DMS153 treated with DMSO at 0.1 percent for 48 hours (cell line): ENCODE measurements at regions not wholly inside any gene's neighbourhood (a gene's known extent, or its start where the extent isn't known, plus 50 kb on each side); places are given as distances from the start of the nearest gene placed in this dataset.

ENCODE experiments used
- DNase-seq: peaks from one replicate; lab custom pipeline; 2025; ENCODE audit not compliant: unreplicated experiment; lab: John Stamatoyannopoulos, UW

DNA sequence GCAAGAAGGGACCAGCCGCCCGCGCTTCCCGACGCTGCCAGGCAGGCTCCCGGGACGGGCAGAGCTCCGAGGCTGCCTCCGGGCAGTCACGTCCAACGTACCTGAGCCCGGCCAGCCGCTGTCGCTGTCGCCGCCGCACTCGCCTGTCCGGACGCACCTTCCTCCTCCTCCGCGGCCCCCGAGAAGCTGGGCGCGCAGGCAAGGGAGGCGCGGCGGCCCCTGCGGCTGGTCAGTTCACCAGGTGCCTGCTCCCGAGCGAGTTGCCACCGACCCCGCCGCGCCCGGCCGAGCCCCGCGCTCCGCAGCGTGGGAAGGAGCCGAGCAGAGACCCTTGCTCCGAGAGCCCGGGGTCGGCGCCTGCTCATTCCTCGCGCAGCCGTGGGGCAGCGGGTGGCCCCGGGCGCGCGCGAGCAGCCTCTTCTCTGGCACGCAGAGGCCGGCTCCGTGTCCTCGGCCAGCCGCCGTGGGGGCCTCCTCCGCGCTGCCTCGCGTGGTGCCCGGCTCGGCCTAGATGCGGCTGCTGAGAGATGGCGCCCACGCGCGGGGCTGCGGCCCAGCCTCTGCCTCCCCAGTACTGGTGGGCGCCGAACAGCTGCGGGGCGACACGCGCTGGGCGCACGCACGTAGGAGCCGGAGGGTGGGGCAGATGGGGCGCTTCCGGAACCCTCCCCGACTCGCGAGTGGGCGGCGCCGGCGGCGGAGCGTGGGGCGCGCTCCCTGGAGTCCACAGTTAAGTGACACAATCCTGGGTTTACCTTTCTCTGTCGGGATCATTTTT lies 419.4 kb downstream of the UQCRFS1 start:
- no peak for DNase-seq

DNA sequence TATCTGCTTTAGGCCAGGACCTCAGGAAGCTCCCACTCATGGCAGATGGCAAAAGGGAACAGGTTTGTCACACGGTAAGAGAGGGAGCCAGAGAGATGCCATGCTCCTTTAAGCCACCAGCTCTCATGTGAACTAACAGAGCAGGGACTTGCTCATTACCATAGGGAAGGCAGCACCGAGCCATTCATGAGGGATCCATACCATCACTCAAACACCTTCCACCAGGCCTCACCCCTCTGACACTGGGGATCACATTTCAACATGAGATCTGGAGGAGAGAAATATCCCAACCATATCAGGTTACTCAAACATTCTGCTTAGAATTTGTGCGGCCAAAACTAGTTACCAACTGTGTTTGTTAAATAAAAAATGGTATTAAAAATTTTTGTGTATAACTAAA lies 427.0 kb downstream of the UQCRFS1 start:
- no peak for DNase-seq

DNA sequence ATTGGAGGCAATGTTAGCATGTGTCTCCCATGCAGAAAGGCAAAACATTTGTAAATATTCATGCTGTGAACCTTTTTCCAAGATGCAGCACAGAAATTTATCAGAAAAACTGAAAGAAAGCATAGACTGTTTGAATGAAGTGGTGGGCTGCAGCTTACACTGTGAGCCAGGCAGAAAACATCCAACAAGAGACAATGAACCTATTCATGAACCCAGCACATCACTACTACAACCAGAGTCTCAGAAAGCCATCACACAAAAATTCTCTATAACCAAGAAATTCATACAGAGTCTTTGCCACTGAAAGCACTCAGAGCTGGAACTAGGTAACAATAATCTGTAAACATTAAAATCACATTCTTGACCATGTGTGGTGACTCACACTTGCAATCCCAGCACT lies 448.9 kb downstream of the UQCRFS1 start:
- no peak for DNase-seq

DNA sequence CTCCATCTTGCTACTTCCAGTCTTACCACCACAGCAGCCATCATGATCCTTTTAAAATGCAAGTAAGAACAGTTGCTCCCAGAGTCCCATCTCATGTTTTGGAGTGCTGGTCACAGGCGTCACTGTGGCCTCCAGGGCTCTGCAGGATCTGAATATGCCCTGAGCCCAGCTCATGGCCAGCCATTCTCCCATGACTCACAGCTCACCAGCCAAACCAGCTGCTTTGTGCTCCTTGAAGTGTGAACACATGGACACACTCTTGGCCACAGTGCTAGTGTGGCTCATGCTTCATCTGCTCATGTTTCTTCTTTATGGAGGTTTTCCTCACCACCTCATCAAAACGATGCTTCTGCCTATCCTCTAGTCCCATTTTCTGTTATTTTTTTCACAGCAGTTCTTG lies 466.5 kb downstream of the UQCRFS1 start:
- DNase-seq = no peak

DNA sequence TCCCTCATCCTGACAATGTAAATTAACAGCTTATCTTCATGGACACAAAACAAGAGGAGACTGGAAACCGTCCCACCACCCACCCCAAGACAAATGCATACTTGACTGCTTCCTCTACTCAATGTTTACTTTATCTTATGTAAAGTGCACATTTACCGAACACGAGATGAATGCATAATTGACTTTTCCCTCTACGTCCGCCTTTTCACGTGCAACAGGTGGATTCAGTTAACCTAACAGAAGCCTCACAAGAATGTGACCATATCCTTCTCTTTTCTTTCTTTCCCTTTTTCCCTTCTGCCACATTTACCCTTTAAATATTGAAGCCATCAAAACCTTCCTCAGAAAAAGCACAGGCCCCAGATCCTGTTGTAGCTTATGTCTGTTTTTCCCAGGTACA lies 468.0 kb downstream of the UQCRFS1 start:
- no peak for DNase-seq

DNA sequence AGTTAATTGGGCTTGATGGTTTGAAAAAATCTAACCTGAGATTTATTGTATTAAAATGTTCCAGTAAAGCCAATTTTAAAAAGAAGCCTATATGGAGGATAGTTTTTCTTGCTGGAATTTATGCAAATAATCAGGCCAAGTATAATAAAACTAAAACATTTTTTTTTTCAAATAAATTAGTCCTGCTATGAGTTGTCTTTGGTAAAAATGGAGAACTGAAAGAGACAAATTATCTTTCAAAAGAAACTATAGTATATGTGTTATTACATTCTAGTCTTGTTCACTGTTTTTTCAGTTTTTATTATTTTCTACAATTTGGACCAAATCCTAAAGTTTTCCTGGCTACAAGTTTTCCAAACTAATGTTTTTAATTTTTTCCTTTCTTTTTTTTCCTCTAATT lies 468.9 kb downstream of the UQCRFS1 start:
- DNase-seq = no peak

DNA sequence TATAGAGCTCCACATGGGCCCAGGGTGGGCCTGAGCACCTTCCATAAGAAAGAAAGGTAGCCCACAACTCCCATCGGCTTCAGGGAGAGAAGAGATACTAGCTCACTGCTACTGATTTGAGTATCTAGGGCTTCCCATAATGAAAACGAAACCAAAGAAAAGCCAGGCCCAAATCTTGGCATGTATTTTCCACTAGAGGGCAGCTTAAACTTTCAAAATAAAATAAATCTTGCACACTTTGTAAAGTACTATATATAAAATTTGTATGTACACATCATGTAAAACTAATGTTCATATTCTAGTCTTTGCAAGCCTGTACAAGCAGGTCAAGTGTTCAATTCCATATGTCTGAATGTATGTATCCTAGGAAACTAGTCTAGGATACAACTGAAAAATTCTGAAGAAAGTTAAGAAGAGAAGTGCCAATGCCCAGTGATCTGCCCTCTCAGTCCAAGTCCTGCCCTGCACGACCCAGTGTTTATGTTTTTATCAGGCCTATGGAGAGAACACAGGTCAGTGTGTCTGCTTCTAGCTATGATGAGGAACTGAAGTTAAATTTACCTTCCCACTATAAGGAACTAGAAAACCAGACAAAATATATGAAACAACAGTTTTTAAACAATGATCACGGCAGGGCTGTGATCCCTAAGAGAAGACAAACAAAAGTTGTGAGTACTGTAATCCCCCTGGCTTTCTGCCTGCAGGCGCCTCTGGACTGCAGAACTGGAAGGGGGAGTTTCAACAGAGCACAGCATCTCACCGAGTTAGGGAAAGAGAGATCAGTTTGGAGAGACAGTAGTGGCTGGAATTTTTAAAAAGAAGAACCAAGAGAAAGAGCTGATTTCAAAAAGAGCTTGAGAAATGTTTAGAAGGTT lies 475.7 kb downstream of the UQCRFS1 start:
- DNase-seq = peak; percentile 21

DNA sequence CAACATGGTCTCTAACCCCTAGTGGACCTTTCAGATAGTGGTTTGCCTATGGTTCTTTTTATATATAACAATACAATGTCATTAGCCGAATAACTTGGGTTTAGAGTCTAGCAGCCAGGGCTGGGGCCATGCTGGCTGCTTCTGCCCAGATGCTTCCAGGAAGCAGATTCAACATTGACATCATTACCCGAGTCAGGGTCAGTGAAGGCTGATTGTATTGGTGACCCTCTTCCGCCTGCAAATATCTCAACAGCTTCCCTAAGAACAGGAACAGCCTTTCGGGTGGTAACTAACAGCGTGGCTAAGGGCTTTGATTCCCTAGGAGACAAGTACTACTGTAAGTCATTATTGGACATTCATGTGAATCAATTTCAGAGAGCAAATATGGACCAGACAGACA lies 476.4 kb downstream of the UQCRFS1 start:
- DNase-seq = no peak

DNA sequence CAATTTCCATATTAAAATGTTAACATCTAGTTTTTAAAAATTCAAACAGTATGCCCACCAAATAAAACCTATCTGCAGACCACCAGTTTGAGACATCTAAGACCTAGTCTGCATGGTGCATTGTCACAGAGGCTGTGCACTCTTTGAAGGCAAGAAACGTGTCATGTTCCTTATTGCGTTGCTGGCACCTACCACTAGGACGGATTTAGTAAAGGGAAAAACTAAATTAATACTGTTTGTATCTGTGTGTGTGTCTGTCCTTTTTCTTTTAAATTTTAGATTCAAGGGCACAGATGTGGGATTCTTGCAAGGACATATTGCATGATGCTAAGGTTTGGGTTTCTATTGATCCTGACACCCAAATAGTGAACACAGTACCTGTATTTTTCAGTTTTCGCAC lies 481.4 kb downstream of the UQCRFS1 start:
- DNase-seq = no peak

DNA sequence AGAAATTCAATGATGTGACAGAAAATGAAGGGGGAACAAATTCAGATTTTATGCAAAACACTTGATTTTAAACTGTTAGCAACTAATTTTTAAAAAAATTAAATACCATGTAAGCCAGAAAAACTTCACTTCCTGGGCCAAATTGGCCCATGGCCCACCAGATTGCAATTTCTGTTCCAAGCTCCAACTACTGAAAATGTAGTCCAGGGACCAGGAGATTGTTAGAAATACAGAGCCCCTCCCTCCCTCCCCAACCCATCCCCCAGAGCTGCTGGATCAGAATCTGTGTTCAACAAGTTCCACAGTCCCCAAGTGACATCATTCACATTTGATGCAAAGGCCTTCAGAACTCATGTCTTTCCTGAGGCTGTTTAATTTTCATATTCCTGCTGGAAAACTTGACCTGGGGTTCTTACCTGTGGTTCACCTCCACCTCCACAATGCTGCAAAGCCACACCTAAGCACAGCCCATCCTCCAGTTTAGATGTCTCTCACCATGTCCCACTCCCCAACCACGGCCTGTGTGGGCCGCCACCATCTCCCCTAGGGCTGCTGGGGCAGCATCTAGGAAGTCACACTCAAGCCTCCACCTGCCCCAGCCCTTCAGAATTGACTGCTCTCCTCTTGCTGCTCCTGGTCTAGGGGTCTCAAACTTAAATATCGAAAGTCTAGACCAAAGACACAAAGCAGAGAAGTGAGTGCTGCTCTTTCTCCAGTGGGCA lies 482.0 kb downstream of the UQCRFS1 start:
- DNase-seq = no peak

DNA sequence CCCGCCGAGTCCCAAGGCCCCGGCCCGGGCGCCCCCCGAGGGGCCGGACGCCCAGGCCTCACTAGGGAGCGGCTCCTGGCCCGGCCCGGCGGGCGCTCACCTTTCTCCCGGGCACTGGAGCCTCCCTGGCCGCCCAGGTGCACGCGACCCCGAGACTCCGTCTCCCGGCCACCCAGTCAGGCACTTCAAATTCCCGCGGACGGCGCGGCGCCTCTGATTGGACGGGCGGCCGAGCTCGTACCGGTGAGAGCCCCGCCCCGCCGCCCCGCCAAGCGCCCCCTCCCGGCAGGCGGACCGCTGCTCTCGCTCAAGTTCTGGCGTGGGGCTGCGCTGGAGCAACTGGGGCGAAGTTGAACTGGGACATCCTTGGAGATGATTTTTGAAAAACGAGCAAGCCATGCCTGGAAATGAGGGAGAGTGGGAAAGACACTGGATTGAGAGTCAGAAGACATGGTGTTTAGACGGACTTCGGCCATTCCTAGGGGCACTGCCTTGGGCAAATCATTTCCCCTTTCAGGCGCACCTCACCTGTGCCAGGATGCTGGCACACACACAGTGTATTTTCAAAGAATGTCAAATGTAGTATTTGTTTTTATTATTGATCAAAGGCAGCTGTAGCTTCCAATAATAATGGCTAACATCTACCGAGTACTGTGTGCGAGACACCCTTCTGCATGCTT lies 485.3 kb downstream of the UQCRFS1 start:
- DNase-seq = no peak

DNA sequence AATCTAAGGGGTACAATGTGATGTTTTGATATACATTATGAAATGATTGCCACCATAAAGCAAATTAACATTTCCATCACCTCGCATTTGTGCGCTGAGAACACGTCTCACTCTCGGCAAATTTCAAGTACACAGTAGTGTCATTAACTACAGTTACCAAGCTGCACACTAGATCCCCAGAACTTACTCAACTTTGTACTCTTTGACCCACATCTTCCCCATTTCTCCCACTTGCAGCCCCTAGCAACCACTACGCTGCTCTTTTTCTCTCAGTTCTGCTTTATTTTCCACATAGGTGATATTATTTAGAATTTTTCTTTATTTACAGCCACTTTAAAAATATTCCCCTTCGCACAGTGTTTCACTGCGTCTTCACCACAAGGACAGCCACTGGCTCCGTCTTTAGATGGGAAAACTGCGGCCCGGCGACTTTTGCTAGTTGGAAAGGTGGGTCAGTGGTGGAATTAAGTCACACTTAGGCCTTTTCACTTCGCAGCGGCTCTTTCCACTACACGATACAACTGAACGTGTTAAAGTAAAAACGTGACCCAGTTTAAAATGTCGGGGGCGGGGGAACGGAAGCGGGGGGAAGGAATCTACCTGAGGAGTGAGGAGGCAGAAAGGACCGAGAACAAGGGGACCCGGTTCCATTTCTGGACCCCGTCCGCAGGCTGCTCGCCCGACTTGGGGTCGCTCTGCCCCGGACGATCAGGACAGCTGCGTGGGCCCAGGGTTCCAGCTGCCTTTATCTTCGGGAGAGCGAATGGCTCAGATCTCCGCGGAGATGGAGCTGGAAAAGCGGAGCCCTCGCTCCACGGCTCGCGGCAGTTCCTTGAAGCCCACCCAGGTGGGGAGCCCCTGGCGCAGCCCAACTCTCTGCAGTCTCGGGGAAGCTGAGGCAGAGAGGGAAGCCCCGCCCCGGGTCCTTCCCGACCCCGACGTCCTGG lies 486.1 kb downstream of the UQCRFS1 start:
- no peak for DNase-seq

DNA sequence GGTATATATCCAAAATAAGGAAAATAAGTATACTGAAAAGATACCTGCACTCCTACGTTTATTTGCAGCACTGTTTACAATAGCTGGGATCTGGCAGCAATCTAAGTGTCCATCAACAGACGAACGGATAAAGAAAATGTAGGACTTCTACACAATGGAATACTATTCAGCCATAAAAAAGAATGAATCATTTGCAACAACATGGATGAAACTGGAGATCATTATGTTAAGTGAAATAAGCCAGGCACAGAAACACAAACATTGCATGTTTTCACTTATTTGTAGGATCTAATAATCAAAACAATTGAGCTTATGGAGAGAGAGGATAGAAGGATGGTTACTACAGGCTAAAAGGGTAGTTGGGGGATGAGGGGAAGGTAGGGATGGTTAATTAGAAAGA lies 494.0 kb downstream of the UQCRFS1 start:
- no peak for DNase-seq

DNA sequence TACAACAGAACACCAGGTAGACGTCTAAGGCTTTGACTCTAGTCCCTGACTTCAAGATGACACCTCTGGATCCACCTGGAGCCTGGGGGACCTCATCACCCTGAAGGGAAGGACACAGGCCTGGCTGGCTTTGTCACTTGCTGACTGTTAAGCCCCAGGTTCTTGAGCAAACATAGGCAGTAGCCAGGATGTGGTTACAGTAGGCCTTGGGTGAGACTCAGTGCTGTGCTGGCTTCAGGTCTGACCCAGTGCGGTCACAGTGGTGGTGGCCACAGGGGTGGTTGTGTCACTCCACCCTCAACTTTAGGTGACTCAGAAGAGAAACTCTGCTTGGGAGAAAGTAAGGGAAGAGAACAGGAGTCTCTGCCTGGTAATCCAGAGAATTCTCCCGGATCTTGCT lies 497.8 kb downstream of the UQCRFS1 start:
- DNase-seq = no peak

DNA sequence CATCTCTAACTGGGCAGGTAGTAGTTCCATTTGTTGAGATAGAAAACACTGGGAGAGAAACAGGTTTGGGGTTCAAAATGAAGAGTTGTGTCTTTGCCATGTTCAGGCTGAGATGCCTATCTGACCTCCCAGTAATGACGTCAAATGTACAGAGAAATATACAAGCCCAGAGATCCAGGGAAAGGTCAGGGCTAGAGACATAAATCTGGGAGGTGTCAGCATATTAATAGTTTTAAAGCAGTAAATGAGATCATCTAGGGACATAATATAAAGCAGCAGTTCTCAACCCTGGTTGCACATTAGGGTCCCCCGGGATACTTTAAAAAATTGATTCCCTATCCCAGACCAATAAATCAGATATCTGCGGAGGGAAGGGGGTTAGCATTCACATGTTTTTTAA lies 501.5 kb downstream of the UQCRFS1 start:
- DNase-seq = no peak

DNA sequence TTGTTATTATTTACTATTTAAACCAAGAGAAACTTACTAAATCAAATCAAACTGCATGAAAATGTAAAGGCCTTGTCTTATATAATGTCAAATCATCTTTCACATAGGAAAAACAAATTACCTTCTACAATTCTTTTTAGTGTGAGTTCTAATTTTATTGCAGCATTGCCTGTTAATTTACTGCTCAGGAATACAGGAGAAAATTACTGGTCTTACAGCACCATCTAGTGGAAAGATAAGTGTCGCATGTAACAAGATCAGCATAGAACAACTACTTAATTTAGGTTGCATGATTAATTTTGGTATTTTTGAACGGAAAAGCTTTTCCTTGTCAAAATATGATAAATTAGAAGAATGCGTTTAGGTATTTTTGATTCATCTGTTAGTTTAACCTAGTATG lies 502.7 kb downstream of the UQCRFS1 start:
- DNase-seq = peak; percentile 57

DNA sequence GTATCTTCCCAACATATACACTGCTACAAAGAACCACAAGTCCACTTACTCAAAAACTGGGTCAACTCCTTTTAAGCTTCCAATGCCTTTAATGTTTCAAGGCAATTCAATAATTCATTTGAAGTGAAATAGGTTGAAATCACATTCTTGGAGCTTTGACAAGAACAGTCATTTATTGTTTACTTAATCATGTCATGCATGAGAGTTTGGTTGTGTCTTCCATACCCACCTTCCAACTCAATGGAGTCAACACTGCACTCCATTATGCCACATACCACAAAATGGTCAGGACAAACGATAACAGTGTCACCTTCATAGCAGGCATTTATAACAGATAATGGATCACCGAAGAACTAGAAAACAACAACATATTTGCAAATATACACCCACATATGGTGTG lies 506.3 kb downstream of the UQCRFS1 start:
- no peak for DNase-seq

DNA sequence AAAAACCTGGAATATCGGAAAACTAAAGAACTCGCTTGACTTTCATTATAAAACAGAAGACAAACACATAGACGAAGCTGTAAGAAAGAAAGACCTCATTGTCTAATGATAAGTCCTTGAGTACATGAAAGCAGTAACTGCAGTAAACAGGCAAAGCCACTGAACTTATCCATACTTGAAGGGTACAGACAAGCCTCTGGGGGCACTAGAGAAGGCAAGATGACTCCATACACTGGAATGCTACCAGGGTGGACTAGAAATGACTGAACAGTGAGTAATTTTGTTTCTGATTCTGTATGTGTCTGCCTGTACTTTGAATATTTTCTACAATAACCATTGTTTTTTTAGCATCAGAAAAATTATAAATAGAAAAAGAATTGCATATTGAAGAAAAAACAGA lies 507.9 kb downstream of the UQCRFS1 start:
- no peak for DNase-seq

DNA sequence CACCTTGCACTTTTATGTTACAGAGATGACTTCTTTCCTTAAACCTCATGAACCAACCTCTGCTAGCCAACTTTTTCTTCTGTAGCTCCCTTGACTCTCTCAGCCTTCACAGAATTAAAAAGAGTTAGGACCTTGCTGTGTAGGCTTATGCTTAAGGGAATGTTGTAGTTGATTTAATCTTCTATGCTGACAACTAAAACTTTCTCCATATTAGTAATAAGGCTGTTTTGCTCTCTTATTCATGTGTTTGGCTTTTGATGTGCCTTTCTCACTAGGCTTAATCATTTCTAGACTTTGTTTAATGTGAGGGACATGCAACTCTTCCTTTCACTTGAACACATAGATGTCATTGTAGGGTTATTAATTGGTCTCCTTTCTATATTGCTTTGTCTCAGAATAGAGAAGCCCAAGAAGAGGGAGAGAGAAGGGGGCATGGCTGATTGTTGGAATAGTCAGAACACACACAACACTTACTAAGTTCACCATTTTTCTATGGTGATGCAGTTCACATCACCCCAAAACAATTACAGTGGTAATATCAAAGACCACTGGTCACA lies 509.5 kb downstream of the UQCRFS1 start:
- DNase-seq = no peak

DNA sequence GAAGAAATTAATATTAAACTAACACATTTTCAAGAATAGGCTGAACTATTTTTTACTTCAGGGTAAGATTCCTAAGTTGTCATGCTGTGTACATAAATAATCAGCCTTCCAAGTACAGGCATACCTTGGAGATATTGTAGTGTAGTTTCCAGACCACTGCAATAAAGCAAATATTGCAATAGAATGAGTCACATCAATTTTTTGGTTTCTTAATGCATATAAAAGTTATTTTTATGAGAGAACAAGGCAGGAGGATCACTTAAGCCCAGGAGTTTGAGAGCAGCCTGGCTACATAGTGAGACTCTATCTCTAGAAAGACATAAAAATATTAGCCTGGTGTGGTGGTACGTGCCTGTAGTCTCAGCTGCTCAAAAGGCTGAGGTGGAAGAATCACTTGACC lies 511.5 kb downstream of the UQCRFS1 start:
- no peak for DNase-seq
